ENCODE measurements at regions not wholly inside any gene's neighbourhood (a gene's known extent, or its start where the extent isn't known, plus 50 kb on each side); places are given as distances from the start of the nearest gene placed in this dataset.
A peak's percentile ranks its signal among the peaks of the same experiment; 100 is the strongest.
"Not testable (repeated sequence)": the region's sequence is repeated elsewhere in the genome, so short reads cannot be mapped to it uniquely, and the experiment has no call there.

DNA sequence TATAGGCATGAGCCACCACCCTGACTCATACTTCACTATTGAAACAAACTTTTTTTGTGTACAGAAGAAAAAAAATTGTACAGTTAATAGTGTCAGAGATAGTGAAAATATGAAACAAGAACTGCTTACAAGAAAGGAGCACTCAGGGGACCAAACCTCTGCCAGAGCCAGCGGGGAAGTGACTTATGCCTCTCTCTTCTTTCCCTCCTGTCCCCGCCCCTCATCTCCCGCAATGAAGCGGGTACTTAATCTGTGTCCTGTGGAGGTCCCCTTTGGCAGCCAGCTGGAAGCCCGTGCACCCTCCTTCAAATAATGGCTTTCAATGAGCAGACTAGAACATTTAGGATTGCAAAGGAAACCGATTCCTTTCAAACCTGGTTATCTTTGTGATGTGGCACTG lies 51.5 kb downstream of the PPIAL4A start:
- not testable (repeated sequence) for DNase-seq (ENCODE audit: extremely low read depth in 1 of 2, low read depth in 1 of 2)

DNA sequence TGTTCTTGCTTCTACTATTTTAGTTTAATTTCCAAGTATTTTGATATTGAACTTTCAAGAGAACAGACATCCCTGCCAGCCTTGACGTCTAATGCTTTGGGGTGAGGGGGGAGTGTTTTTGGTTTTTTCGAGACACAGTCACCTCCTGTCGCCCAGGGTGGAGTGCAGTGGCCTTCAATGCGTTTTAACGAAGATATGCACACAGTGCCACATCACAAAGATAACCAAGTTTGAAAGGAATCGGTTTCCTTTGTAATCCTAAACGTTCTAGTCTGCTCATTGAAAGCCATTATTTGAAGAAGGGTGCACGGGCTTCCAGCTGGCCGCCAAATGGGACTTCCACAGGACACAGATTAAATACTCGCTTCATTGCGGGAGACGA lies 52.3 kb downstream of the PPIAL4A start:
- not testable (repeated sequence) for DNase-seq (ENCODE audit: extremely low read depth in 1 of 2, low read depth in 1 of 2)

DNA sequence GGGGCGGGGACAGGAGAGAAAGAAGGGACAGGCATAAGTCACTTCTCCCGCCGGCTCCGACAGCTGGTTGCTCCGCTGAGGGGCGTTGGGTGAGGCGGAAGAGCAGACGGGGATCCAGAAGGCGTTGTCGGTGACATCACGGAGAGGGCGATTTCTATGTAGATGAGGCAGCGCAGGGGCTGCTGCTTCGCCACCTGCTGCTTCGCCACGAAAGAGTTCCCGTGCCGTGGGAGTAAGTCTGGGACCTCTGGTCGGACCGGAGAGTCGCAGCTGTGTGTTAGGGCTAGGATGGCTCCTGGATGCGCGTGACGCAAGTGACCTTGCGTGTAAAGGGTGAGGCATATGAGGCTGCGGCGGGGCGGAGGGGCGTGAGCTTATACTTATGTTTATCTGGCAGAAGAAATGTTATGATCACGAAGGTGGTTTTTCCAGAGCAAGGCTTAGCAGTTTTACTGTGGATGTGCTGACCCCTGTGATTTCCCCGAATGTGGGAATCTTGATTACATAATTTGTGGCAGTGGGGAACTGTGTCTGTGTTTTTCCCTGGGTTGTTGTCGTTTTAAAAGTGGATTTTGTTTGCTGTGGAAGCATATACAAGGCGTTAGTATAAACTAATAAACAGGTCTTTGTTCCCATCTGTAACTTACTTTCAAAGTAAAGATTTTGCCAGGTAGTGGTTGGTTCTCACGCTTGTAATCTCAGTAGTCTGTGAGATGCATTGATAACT lies 52.8 kb downstream of the PPIAL4A start:
- peak; percentile 61 to 69 for DNase-seq (ENCODE audit: extremely low read depth in 1 of 2, low read depth in 1 of 2)

DNA sequence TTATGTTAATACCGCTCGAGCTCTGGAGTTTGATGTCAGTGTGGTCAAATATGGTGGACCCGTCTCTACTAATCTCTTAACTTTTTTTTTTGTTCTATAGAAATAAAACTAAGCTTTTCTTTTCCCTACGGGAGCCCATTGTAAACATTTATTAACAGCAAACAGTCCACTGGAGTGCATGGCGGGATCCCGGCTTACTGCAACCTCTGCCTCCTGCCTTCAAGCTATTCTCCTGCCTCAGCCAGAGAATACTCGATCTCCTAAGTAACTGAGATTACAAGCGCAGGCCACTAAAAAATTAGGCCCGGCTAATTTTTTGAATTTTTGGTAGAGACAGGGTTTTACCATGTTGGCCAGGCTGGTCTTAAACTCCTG lies 53.4 kb downstream of the PPIAL4A start:
- DNase-seq (ENCODE audit: extremely low read depth in 1 of 2, low read depth in 1 of 2), result not testable (repeated sequence)

DNA sequence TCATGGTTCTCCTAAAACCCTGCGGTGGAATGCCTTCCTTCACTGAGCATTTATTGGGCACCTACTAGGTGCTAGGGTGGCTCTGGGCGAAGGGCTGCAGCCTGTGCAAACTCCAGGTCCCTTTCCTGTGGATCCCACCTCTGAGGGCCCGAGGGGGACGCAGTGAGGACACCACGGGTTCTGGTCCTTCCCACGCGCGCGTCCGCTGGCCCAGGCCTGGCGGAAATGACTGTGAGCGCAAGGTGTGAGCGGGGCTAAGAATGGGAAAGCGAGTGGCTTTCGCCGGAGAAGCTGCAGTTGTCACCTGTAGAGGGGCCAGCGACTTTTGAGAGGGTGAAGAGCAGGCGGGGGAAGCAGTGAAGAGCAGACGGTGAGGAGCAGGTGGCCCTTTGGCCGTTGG lies 55.1 kb downstream of the PPIAL4A start:
- not testable (repeated sequence) for DNase-seq (ENCODE audit: extremely low read depth in 1 of 2, low read depth in 1 of 2)

GRCh38 chr1:120945122-120945521 lies 55.6 kb downstream of the PPIAL4A start:
- DNase-seq (ENCODE audit: extremely low read depth in 1 of 2, low read depth in 1 of 2), result not testable (repeated sequence)

- DNase-seq (ENCODE audit: extremely low read depth in 1 of 2, low read depth in 1 of 2), result not testable (repeated sequence)
Measured at GRCh38 chr1:120947114-120947513, 57.5 kb downstream of the PPIAL4A start.

- not testable (repeated sequence) for DNase-seq (ENCODE audit: extremely low read depth in 1 of 2, low read depth in 1 of 2)
Measured at GRCh38 chr1:120949724-120950123, 60.2 kb downstream of the PPIAL4A start.

GRCh38 chr1:120950633-120951032 lies 61.1 kb downstream of the PPIAL4A start:
- not testable (repeated sequence) for DNase-seq (ENCODE audit: extremely low read depth in 1 of 2, low read depth in 1 of 2)

GRCh38 chr1:120951100-120951499 lies 61.5 kb downstream of the PPIAL4A start:
- DNase-seq (ENCODE audit: extremely low read depth in 1 of 2, low read depth in 1 of 2), result not testable (repeated sequence)

DNA sequence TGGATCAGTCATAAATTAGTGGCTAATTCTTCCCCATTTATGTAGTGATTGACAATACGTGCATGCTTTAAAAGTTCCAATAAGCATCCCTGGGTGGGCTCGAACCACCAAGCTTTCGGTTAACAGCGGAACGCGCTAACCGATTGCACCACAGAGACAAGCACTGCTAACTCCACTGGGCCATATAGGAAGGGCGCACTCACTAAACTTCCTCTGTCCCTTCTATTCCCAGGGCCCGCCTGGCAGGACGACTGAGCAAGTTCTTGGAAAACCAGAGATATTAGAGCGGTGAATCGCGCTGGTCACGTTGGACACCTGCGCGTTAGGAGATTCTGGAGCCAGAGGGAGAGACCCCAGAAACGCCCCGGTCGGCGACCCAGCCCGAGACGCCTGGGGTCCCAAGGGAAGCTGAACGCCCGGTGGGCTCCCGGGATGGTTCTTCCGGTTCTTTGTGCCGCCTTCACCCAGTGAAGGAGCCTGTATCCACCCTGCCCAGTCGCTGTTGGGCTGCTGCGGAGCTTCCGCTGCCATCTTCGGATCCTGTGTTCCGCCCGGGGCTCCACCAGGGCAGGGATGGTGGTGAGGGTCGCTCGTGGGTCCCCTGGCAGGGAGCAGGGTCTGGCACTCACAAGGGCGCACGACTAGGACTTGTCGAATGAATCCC lies 62.8 kb downstream of the PPIAL4A start:
- not testable (repeated sequence) for DNase-seq (ENCODE audit: extremely low read depth in 1 of 2, low read depth in 1 of 2)

GRCh38 chr1:120952871-120953265 lies 63.3 kb downstream of the PPIAL4A start:
- DNase-seq (ENCODE audit: extremely low read depth in 1 of 2, low read depth in 1 of 2), result not testable (repeated sequence)

DNA sequence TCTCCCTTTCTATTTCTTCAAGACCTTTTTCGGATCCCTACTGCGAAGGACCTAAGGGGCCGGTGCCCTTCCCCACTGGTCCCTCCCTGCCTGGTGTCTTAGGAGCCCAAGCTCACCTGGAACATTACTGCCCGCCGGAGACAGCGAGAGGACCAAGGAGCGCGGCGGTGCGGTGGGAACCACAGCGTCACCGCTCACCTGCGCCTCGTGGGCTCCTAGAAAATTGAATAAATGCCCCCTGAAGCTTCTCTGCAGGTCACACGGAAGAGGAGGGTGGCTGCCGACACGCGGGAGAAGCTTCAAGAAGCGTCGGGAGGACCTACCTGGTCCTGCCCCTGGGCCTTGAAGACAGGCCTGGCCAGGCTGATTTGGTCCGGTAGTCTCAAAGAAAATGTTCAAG lies 65.2 kb downstream of the PPIAL4A start:
- DNase-seq (ENCODE audit: extremely low read depth in 1 of 2, low read depth in 1 of 2), result no peak

DNA sequence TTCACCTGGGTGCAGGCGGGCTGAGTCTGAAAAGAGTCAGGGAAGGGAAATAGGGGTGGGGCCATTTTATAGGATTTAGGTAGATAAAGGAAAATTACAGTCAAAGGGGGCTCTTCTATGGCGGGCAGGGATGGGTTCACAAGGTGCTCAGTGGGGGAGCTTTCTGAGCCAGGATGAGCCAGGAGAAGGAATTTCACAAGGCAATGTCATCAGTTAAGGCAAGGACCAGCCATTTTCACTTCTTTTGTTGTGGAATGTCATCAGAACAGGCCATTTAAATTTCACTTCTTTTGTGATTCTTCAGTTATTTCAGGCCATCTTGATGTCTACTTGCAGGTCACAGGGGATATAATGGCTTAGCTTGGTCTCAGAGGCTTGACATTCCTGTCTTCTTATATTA lies 66.4 kb downstream of the PPIAL4A start:
- not testable (repeated sequence) for DNase-seq (ENCODE audit: extremely low read depth in 1 of 2, low read depth in 1 of 2)

- DNase-seq (ENCODE audit: extremely low read depth in 1 of 2, low read depth in 1 of 2), result not testable (repeated sequence)
Measured at GRCh38 chr1:120966018-120966417, 76.4 kb downstream of the PPIAL4A start.

GRCh38 chr1:120972863-120973262 lies 83.3 kb downstream of the PPIAL4A start:
- not testable (repeated sequence) for DNase-seq (ENCODE audit: extremely low read depth in 1 of 2, low read depth in 1 of 2)

GRCh38 chr1:120973836-120974235 lies 84.3 kb downstream of the PPIAL4A start:
- DNase-seq (ENCODE audit: extremely low read depth in 1 of 2, low read depth in 1 of 2), result not testable (repeated sequence)

DNA sequence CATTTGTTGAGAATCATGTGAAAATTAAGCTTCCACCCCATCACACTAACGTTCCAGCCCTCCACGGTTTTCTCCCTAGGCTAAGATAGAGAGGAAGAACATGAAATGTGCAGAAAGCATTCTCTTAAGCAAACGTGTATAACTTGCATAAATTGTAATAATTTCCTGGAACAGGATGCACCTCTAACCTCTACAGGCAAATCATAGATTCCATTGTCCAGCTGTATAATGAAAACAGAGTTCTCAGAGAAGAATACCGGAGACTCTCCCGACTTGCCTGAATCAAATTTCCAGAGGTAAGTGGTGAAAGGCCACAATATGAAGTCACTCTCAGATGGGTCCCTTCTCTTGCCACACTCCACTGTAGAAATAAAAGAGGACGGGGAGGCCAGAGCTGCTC lies 87.7 kb downstream of the PPIAL4A start:
- not testable (repeated sequence) for DNase-seq (ENCODE audit: extremely low read depth in 1 of 2, low read depth in 1 of 2)

GRCh38 chr1:120981489-120982094 lies 92.0 kb downstream of the PPIAL4A start:
- not testable (repeated sequence) for DNase-seq (ENCODE audit: extremely low read depth in 1 of 2, low read depth in 1 of 2)

- DNase-seq (ENCODE audit: extremely low read depth in 1 of 2, low read depth in 1 of 2), result not testable (repeated sequence)
Measured at GRCh38 chr1:120994614-120995013, 105.0 kb downstream of the PPIAL4A start.

- DNase-seq (ENCODE audit: extremely low read depth in 1 of 2, low read depth in 1 of 2), result not testable (repeated sequence)
Measured at GRCh38 chr1:120995025-120995424, 105.5 kb downstream of the PPIAL4A start.
